Spleen (tissue), 7 donors: ENCODE measurements at regions not wholly inside any gene's neighbourhood (a gene's known extent, or its start where the extent isn't known, plus 50 kb on each side); places are given as distances from the start of the nearest gene placed in this dataset.

Experiments used
- CTCF ChIP-seq, 11 experiments: fragments of 200-600 bp in 7 of 11; fragments of 450-650 bp in 4 of 11; sonication (generic) in 4 of 11; IDR thresholded peaks in 8 of 11; conservative IDR thresholded peaks in 3 of 11; 1 replicate in 7 of 11; 2 replicates in 4 of 11; pipeline versions ENCODE4 v1.4.0 to v1.8.0; 2016 to 2021; ENCODE audit warnings: antibody characterized with exemption in 11 of 11, inconsistent platforms in 4 of 11, mild to moderate bottlenecking in 1 of 11
- POLR2A ChIP-seq, 3 donors: fragments of 450-650 bp; IDR thresholded peaks; one replicate each; pipeline ENCODE4 v1.5.1; 2017; ENCODE audit warnings: antibody characterized with exemption in 3 of 3, mild to moderate bottlenecking in 1 of 3
- donor health status: DM: no; HTN: no; CAD: no; lungs with moderate emphysema.
- donor health status: DM: no; HTN: no; CAD: no.
- donor health status: DM: no; HTN: no; CAD: no.

GRCh38 chr3:72663429-72663828, 184.8 kb downstream of the SHQ1 start:
- no peak for TF ChIP-seq POLR2A (IDR thresholded peaks at IDR 0.05)
- no peak for TF ChIP-seq CTCF (IDR thresholded peaks at IDR 0.05 in 8 of 11, conservative IDR thresholded peaks at IDR 0.05 in 3 of 11)
